ENCODE measurements at regions not wholly inside any gene's neighbourhood (a gene's known extent, or its start where the extent isn't known, plus 50 kb on each side); places are given as distances from the start of the nearest gene placed in this dataset.

GRCh38 chr5:5588386-5588785, 165.9 kb downstream of the ICE1 start:
- TF ChIP-seq EZH2 (IDR thresholded peaks at IDR 0.05; ENCODE audit: low read length) (no peak), CTCF (optimal IDR thresholded peaks at IDR 0.05 in 1 of 3, IDR thresholded peaks at IDR 0.05 in 1 of 3, conservative IDR thresholded peaks at IDR 0.05 in 1 of 3; ENCODE audit: extremely low read depth in 1 of 3, insufficient read depth in 2 of 3, low read length in 3 of 3) (no peak)

All from keratinocyte (primary cell).